Right lobe of liver (tissue), 4 donors: ENCODE measurements at regions not wholly inside any gene's neighbourhood (a gene's known extent, or its start where the extent isn't known, plus 50 kb on each side); places are given as distances from the start of the nearest gene placed in this dataset.

Experiments
- CTCF ChIP-seq, 4 donors: fragments of 200-600 bp in 3 of 4; fragments of 450-650 bp in 1 of 4; IDR thresholded peaks; one replicate each; pipeline versions ENCODE4 v1.5.1 to v1.8.0; 2016 to 2022; ENCODE audit warnings: antibody characterized with exemption in 4 of 4, mild to moderate bottlenecking in 2 of 4
- POLR2A ChIP-seq: fragments of 450-650 bp; IDR thresholded peaks from one replicate; pipeline ENCODE4 v1.6.1; 2017; ENCODE audit warnings: antibody characterized with exemption, mild to moderate bottlenecking
- donor health status: DM: no; HTN: no; CAD: no.
- donor health status: DM: no; HTN: no; CAD: no.
- donor health status: DM: no; HTN: yes; CAD: no.

- TF ChIP-seq CTCF (IDR thresholded peaks at IDR 0.05) (no peak), POLR2A (no peak)
Measured at GRCh38 chr3:40690749-40691451, 166.1 kb downstream of the ZNF621 start.
